ENCODE measurements at regions not wholly inside any gene's neighbourhood (a gene's known extent, or its start where the extent isn't known, plus 50 kb on each side); places are given as distances from the start of the nearest gene placed in this dataset.

GRCh38 chr7:25930492-25931048, 221.4 kb upstream of the NFE2L3 start:
- no peak for DNase-seq

- DNase-seq = no peak
These were observed 220.8 kb upstream of the NFE2L3 start for GRCh38 chr7:25931156-25931555.

GRCh38 chr7:25933921-25934320, 218.1 kb upstream of the NFE2L3 start:
- DNase-seq = no peak

GRCh38 chr7:25940086-25940906, 211.7 kb upstream of the NFE2L3 start:
- DNase-seq = no peak

GRCh38 chr7:25944777-25945515, 207.1 kb upstream of the NFE2L3 start:
- no peak for DNase-seq

GRCh38 chr7:25945608-25946007, 206.4 kb upstream of the NFE2L3 start:
- DNase-seq = no peak

- DNase-seq = no peak
These were observed 205.8 kb upstream of the NFE2L3 start for GRCh38 chr7:25946181-25946580.

GRCh38 chr7:25947669-25948516, 204.1 kb upstream of the NFE2L3 start:
- no peak for DNase-seq

GRCh38 chr7:25949736-25950487, 202.1 kb upstream of the NFE2L3 start:
- DNase-seq = no peak

GRCh38 chr7:25950488-25951413, 201.2 kb upstream of the NFE2L3 start:
- DNase-seq = peak; percentile 45

GRCh38 chr7:25951414-25952260, 200.4 kb upstream of the NFE2L3 start:
- no peak for DNase-seq

GRCh38 chr7:25952261-25953057, 199.5 kb upstream of the NFE2L3 start:
- DNase-seq = no peak

GRCh38 chr7:25953859-25954258, 198.1 kb upstream of the NFE2L3 start:
- DNase-seq = no peak

- no peak for DNase-seq
These were observed 197.6 kb upstream of the NFE2L3 start for GRCh38 chr7:25954395-25954794.

- no peak for DNase-seq
These were observed 192.7 kb upstream of the NFE2L3 start for GRCh38 chr7:25959168-25959734.

GRCh38 chr7:25963733-25964132, 188.3 kb upstream of the NFE2L3 start:
- DNase-seq = no peak

- no peak for DNase-seq
These were observed 187.5 kb upstream of the NFE2L3 start for GRCh38 chr7:25964483-25964991.

- DNase-seq = peak; percentile 20
These were observed 186.4 kb upstream of the NFE2L3 start for GRCh38 chr7:25965405-25966123.
